Medulla oblongata (tissue), 1 donor: ENCODE measurements at regions not wholly inside any gene's neighbourhood (a gene's known extent, or its start where the extent isn't known, plus 50 kb on each side); places are given as distances from the start of the nearest gene placed in this dataset.
"Not testable (repeated sequence)": the region's sequence is repeated elsewhere in the genome, so short reads cannot be mapped to it uniquely, and the experiment has no call there.

Source experiments
- DNase-seq: peaks from one replicate; pipeline ENCODE4 v3.0.0-alpha.2; 2015; ENCODE audit errors: extremely low spot score

GRCh38 chr3:74281705-74282104 is 332.8 kb downstream of the CNTN3 start:
- no peak for DNase-seq

GRCh38 chr3:74273555-74274402 is 340.7 kb downstream of the CNTN3 start:
- DNase-seq = no peak

- DNase-seq = peak; percentile 21
These were observed 341.4 kb downstream of the CNTN3 start for GRCh38 chr3:74273091-74273490.

- DNase-seq = no peak
These were observed 342.9 kb downstream of the CNTN3 start for GRCh38 chr3:74271541-74271940.

- no peak for DNase-seq
These were observed 344.8 kb downstream of the CNTN3 start for GRCh38 chr3:74269689-74270088.

GRCh38 chr3:74268753-74269152 is 345.7 kb downstream of the CNTN3 start:
- no peak for DNase-seq

- DNase-seq = peak; percentile 65
These were observed 346.8 kb downstream of the CNTN3 start for GRCh38 chr3:74267588-74268184.

- no peak for DNase-seq
These were observed 347.3 kb downstream of the CNTN3 start for GRCh38 chr3:74267131-74267530.

- no peak for DNase-seq
These were observed 349.4 kb downstream of the CNTN3 start for GRCh38 chr3:74265069-74265468.

GRCh38 chr3:74263031-74263430 is 351.4 kb downstream of the CNTN3 start:
- no peak for DNase-seq

GRCh38 chr3:74233091-74233490 is 381.4 kb downstream of the CNTN3 start:
- no peak for DNase-seq

GRCh38 chr3:74217467-74217866 is 397.0 kb downstream of the CNTN3 start:
- no peak for DNase-seq

GRCh38 chr3:74214286-74214685 is 400.2 kb downstream of the CNTN3 start:
- no peak for DNase-seq

GRCh38 chr3:74210739-74211138 is 403.7 kb downstream of the CNTN3 start:
- DNase-seq = no peak

GRCh38 chr3:74200952-74201351 is 413.5 kb downstream of the CNTN3 start:
- no peak for DNase-seq

GRCh38 chr3:74178664-74179063 is 435.8 kb downstream of the CNTN3 start:
- DNase-seq = not testable (repeated sequence)

GRCh38 chr3:74173090-74173489 is 441.4 kb downstream of the CNTN3 start:
- DNase-seq = no peak

- DNase-seq = no peak
These were observed 446.5 kb downstream of the CNTN3 start for GRCh38 chr3:74167926-74168325.

GRCh38 chr3:74165211-74165610 is 449.2 kb downstream of the CNTN3 start:
- DNase-seq = no peak

- DNase-seq = no peak
These were observed 465.0 kb downstream of the CNTN3 start for GRCh38 chr3:74149466-74149865.

- no peak for DNase-seq
These were observed 469.2 kb downstream of the CNTN3 start for GRCh38 chr3:74145277-74145676.

- DNase-seq = no peak
These were observed 474.8 kb downstream of the CNTN3 start for GRCh38 chr3:74139648-74140047.

- no peak for DNase-seq
These were observed 476.7 kb downstream of the CNTN3 start for GRCh38 chr3:74137790-74138189.
